Spleen (tissue), 11 donors: ENCODE measurements at regions not wholly inside any gene's neighbourhood (a gene's known extent, or its start where the extent isn't known, plus 50 kb on each side); places are given as distances from the start of the nearest gene placed in this dataset.

Source experiments
- DNase-seq: peaks from one replicate; pipeline ENCODE4 v3.0.0-alpha.2; 2020
- H3K27ac ChIP-seq, 8 donors: fragments of 200-600 bp; sonication (generic) in 7 of 8; 1 replicate in 4 of 8; 2 replicates in 4 of 8; pipeline versions ENCODE4 v1.5.0 to v1.8.0; 2016 to 2021; ENCODE audit warnings: inconsistent platforms in 4 of 8, mild to moderate bottlenecking in 4 of 8, moderate library complexity in 1 of 8
- H3K27me3 ChIP-seq, 7 donors: fragments of 200-600 bp; sonication (generic) in 6 of 7; replicated peaks in 1 of 7; 1 replicate in 4 of 7; 2 replicates in 3 of 7; pipeline versions ENCODE4 v1.5.0 to v1.8.0; 2016 to 2021; ENCODE audit warnings: inconsistent platforms in 3 of 7, mild to moderate bottlenecking in 1 of 7
- H3K36me3 ChIP-seq, 6 donors: fragments of 200-600 bp; sonication (generic) in 5 of 6; 1 replicate in 4 of 6; 2 replicates in 2 of 6; pipeline versions ENCODE4 v1.5.0 to v1.8.0; 2016 to 2021; ENCODE audit warnings: inconsistent platforms in 2 of 6
- H3K4me1 ChIP-seq, 6 donors: fragments of 200-600 bp; sonication (generic) in 5 of 6; 1 replicate in 3 of 6; 2 replicates in 3 of 6; pipeline versions ENCODE4 v1.5.0 to v1.8.0; 2016 to 2021; ENCODE audit warnings: inconsistent platforms in 3 of 6
- H3K4me3 ChIP-seq, 8 donors: fragments of 200-600 bp; sonication (generic) in 7 of 8; 1 replicate in 4 of 8; 2 replicates in 4 of 8; pipeline versions ENCODE4 v1.5.0 to v1.8.0; 2016 to 2021; ENCODE audit warnings: inconsistent platforms in 4 of 8, mild to moderate bottlenecking in 4 of 8, moderate library complexity in 2 of 8
- H3K9me3 ChIP-seq, 8 donors: fragments of 200-600 bp; sonication (generic) in 7 of 8; 1 replicate in 4 of 8; 2 replicates in 4 of 8; pipeline versions ENCODE4 v1.5.0 to v1.8.0; 2016 to 2021; ENCODE audit warnings: inconsistent platforms in 4 of 8
- CTCF ChIP-seq, 11 experiments: fragments of 200-600 bp in 7 of 11; fragments of 450-650 bp in 4 of 11; sonication (generic) in 4 of 11; IDR thresholded peaks in 8 of 11; conservative IDR thresholded peaks in 3 of 11; 1 replicate in 7 of 11; 2 replicates in 4 of 11; pipeline versions ENCODE4 v1.4.0 to v1.8.0; 2016 to 2021; ENCODE audit warnings: antibody characterized with exemption in 11 of 11, inconsistent platforms in 4 of 11, mild to moderate bottlenecking in 1 of 11
- POLR2A ChIP-seq, 3 donors: fragments of 450-650 bp; IDR thresholded peaks; one replicate each; pipeline ENCODE4 v1.5.1; 2017; ENCODE audit warnings: antibody characterized with exemption in 3 of 3, mild to moderate bottlenecking in 1 of 3
- POLR2AphosphoS5 ChIP-seq, 3 donors: sonication (generic); formaldehyde crosslinking; IDR thresholded peaks; one replicate each; pipeline ENCODE4 v1.5.1; 2017; ENCODE audit warnings: antibody characterized with exemption in 3 of 3
- WGBS, 5 donors: extraction: QIAGEN DNeasy Blood & Tissue Kit in 3 of 5; methylation state at CpG; one replicate each; pipeline versions ENCODE4 v1.1.5 to v1.1.7; 2013 to 2018; 5-methylcytosine and 5-hydroxymethylcytosine counted together
- intact Hi-C: fragments of 100-400 bp; cut with DNase I; formaldehyde crosslinking; loops from one replicate; pipeline ENCODE4 v1.15.0; 2023; ENCODE audit warnings: low total_unique reads
- donor health status: healthy with polysubstance abuse.
- donor health status: DM: no; HTN: no; CAD: no; lungs with moderate emphysema.
- donor health status: DM: no; HTN: no; CAD: no.
- donor health status: Bipolar disorder and iron deficiency.
- donor health status: healthy.
- donor health status: DM: no; HTN: no; CAD: no.
- donor health status: DM: yes; HTN: yes; CAD: no.

- Histone ChIP-seq H3K27ac (no peak overlapping the region), H3K4me1 (no peaks in the 10 kb centered on the region), H3K27me3 (peaks cover 0 to 5% (median 0%) of the 10 kb centered on the region in 7 donors), H3K9me3 (no peaks in the 10 kb centered on the region), H3K36me3 (no peaks in the 10 kb centered on the region), H3K4me3 (no peak overlapping the region)
- no peak for DNase-seq
- TF ChIP-seq POLR2A (IDR thresholded peaks at IDR 0.05) (no peak), CTCF (IDR thresholded peaks at IDR 0.05 in 8 of 11, conservative IDR thresholded peaks at IDR 0.05 in 3 of 11) (no peak), POLR2AphosphoS5 (IDR thresholded peaks at IDR 0.05) (no peak)
- intact Hi-C loops = no loop called here
- WGBS, 5 donors = 63 to 94% (median 91%) methylated on average over 13 of the region's 13 CpGs
Measured at GRCh38 chr20:48148916-48149672, 363.8 kb upstream of the SULF2 start.

GRCh38 chr20:48148020-48148419 lies 362.7 kb upstream of the SULF2 start:
- TF ChIP-seq POLR2AphosphoS5 (IDR thresholded peaks at IDR 0.05) (no peak), CTCF (IDR thresholded peaks at IDR 0.05 in 8 of 11, conservative IDR thresholded peaks at IDR 0.05 in 3 of 11) (no peak), POLR2A (IDR thresholded peaks at IDR 0.05) (no peak)
- Histone ChIP-seq H3K27ac (no peak overlapping the region), H3K27me3 (peaks cover 0 to 5% (median 0%) of the 10 kb centered on the region in 7 donors), H3K4me3 (no peak overlapping the region), H3K9me3 (no peaks in the 10 kb centered on the region), H3K36me3 (no peaks in the 10 kb centered on the region), H3K4me1 (no peaks in the 10 kb centered on the region)
- WGBS, 5 donors = 81 to 94% (median 92%) methylated on average over 3 of the region's 3 CpGs
- no peak for DNase-seq
- intact Hi-C loops = no loop called here

DNA sequence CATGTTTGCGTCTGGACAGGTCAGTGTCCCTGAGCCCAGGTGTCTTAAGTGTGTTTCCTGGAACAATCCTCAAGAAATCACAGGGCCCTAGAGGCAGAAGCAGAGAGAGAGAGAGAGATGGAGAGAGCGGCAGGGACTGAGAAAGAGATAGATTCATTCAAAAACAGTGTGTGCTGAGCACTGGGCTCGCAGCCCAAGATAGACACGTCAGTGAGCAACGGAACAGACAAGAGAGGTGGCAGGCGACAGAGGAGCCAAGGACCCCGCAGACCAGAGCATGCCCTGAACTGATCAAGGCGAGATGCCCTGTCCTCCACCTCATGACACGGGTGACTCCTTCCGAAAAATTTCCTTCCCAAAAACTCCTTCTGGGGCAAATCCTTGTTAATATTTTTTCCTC lies 362.0 kb upstream of the SULF2 start:
- TF ChIP-seq POLR2A (IDR thresholded peaks at IDR 0.05) = no peak
- no peak for TF ChIP-seq CTCF (IDR thresholded peaks at IDR 0.05 in 8 of 11, conservative IDR thresholded peaks at IDR 0.05 in 3 of 11)
- TF ChIP-seq POLR2AphosphoS5 (IDR thresholded peaks at IDR 0.05) = no peak
- Histone ChIP-seq H3K4me1 (no peaks in the 10 kb centered on the region), H3K4me3 (no peak overlapping the region), H3K36me3 (no peaks in the 10 kb centered on the region), H3K27me3 (no peaks in the 10 kb centered on the region), H3K27ac (no peak overlapping the region), H3K9me3 (no peaks in the 10 kb centered on the region)
- 82 to 88% (median 86%) methylated on average over 10 of the region's 10 CpGs for WGBS, 5 donors
- DNase-seq = no peak
- intact Hi-C loops = no loop called here

- Histone ChIP-seq H3K4me3 (no peak overlapping the region), H3K36me3 (no peaks in the 10 kb centered on the region), H3K4me1 (no peaks in the 10 kb centered on the region), H3K27ac (no peak overlapping the region), H3K9me3 (peaks cover 0 to 4% (median under 1%) of the 10 kb centered on the region in 8 donors), H3K27me3 (no peaks in the 10 kb centered on the region)
- TF ChIP-seq POLR2AphosphoS5 (IDR thresholded peaks at IDR 0.05) = no peak
- TF ChIP-seq POLR2A (IDR thresholded peaks at IDR 0.05) = no peak
- TF ChIP-seq CTCF (IDR thresholded peaks at IDR 0.05 in 8 of 11, conservative IDR thresholded peaks at IDR 0.05 in 3 of 11) = no peak
- no peak for DNase-seq
- WGBS, 5 donors = 63 to 77% (median 71%) methylated on average over 7 of the region's 7 CpGs
- intact Hi-C loops = no loop called here
Measured at GRCh38 chr20:48146877-48147276, 361.6 kb upstream of the SULF2 start.
